ENCODE measurements at regions not wholly inside any gene's neighbourhood (a gene's known extent, or its start where the extent isn't known, plus 50 kb on each side); places are given as distances from the start of the nearest gene placed in this dataset.

- no peak overlapping the region for H3K4me3 Mint-ChIP-seq
- no peaks in the 10 kb centered on the region for H3K9me3 Mint-ChIP-seq (ENCODE audit: low read depth)
- no peaks in the 10 kb centered on the region for H3K4me1 Mint-ChIP-seq (ENCODE audit: low read depth)
- no peaks in the 10 kb centered on the region for H3K36me3 Mint-ChIP-seq
- no peak overlapping the region for H3K27ac Mint-ChIP-seq
- no peaks in the 10 kb centered on the region for H3K27me3 Mint-ChIP-seq
These were observed 94.3 kb downstream of the CEBPB start for GRCh38 chr20:50284811-50285375.

GRCh38 chr20:50285376-50286173 lies 94.9 kb downstream of the CEBPB start:
- H3K27ac Mint-ChIP-seq = no peak overlapping the region

GRCh38 chr20:50286174-50286511 lies 95.5 kb downstream of the CEBPB start:
- Mint-ChIP-seq H3K9me3 (ENCODE audit: low read depth) (no peaks in the 10 kb centered on the region), H3K27me3 (no peaks in the 10 kb centered on the region), H3K4me1 (ENCODE audit: low read depth) (no peaks in the 10 kb centered on the region), H3K36me3 (no peaks in the 10 kb centered on the region), H3K27ac (no peak overlapping the region), H3K4me3 (no peak overlapping the region)

More at GRCh38 chr20:50285376-50286173, 94.9 kb downstream of the CEBPB start:
- Mint-ChIP-seq H3K4me3 (no peak overlapping the region), H3K27me3 (no peaks in the 10 kb centered on the region), H3K4me1 (ENCODE audit: low read depth) (no peaks in the 10 kb centered on the region), H3K9me3 (ENCODE audit: low read depth) (no peaks in the 10 kb centered on the region), H3K36me3 (no peaks in the 10 kb centered on the region)

- Mint-ChIP-seq H3K27me3 (no peaks in the 10 kb centered on the region), H3K36me3 (no peaks in the 10 kb centered on the region), H3K4me1 (ENCODE audit: low read depth) (no peaks in the 10 kb centered on the region), H3K27ac (no peak overlapping the region), H3K4me3 (no peak overlapping the region), H3K9me3 (ENCODE audit: low read depth) (no peaks in the 10 kb centered on the region)
These were observed 96.0 kb downstream of the CEBPB start for GRCh38 chr20:50286609-50287008.

GRCh38 chr20:50287512-50287911 lies 96.9 kb downstream of the CEBPB start:
- H3K4me1 Mint-ChIP-seq (ENCODE audit: low read depth) = no peaks in the 10 kb centered on the region
- no peaks in the 10 kb centered on the region for H3K27me3 Mint-ChIP-seq
- H3K27ac Mint-ChIP-seq = no peak overlapping the region
- H3K36me3 Mint-ChIP-seq = no peaks in the 10 kb centered on the region
- H3K9me3 Mint-ChIP-seq (ENCODE audit: low read depth) = no peaks in the 10 kb centered on the region
- H3K4me3 Mint-ChIP-seq = no peak overlapping the region

- Mint-ChIP-seq H3K4me1 (ENCODE audit: low read depth) (no peaks in the 10 kb centered on the region), H3K36me3 (no peaks in the 10 kb centered on the region), H3K4me3 (no peak overlapping the region), H3K9me3 (ENCODE audit: low read depth) (no peaks in the 10 kb centered on the region), H3K27ac (no peak overlapping the region), H3K27me3 (no peaks in the 10 kb centered on the region)
These were observed 97.5 kb downstream of the CEBPB start for GRCh38 chr20:50288128-50288623.

- no peak overlapping the region for H3K4me3 Mint-ChIP-seq
- H3K4me1 Mint-ChIP-seq (ENCODE audit: low read depth) = no peaks in the 10 kb centered on the region
These were observed 99.0 kb downstream of the CEBPB start for GRCh38 chr20:50289581-50289980.

GRCh38 chr20:50290112-50290511 lies 99.5 kb downstream of the CEBPB start:
- Mint-ChIP-seq H3K4me1 (ENCODE audit: low read depth) (no peaks in the 10 kb centered on the region), H3K36me3 (no peaks in the 10 kb centered on the region), H3K27ac (no peak overlapping the region), H3K27me3 (no peaks in the 10 kb centered on the region), H3K4me3 (no peak overlapping the region), H3K9me3 (ENCODE audit: low read depth) (no peaks in the 10 kb centered on the region)

More at GRCh38 chr20:50289581-50289980, 99.0 kb downstream of the CEBPB start:
- no peaks in the 10 kb centered on the region for H3K36me3 Mint-ChIP-seq
- H3K9me3 Mint-ChIP-seq (ENCODE audit: low read depth) = no peaks in the 10 kb centered on the region
- no peak overlapping the region for H3K27ac Mint-ChIP-seq
- no peaks in the 10 kb centered on the region for H3K27me3 Mint-ChIP-seq

- Mint-ChIP-seq H3K36me3 (no peaks in the 10 kb centered on the region), H3K9me3 (ENCODE audit: low read depth) (no peaks in the 10 kb centered on the region), H3K27me3 (no peaks in the 10 kb centered on the region), H3K4me3 (no peak overlapping the region), H3K27ac (no peak overlapping the region), H3K4me1 (ENCODE audit: low read depth) (no peaks in the 10 kb centered on the region)
These were observed 100.2 kb downstream of the CEBPB start for GRCh38 chr20:50290808-50291207.

- H3K4me1 Mint-ChIP-seq (ENCODE audit: low read depth) = no peaks in the 10 kb centered on the region
- H3K27me3 Mint-ChIP-seq = no peaks in the 10 kb centered on the region
- H3K27ac Mint-ChIP-seq = no peak overlapping the region
- H3K9me3 Mint-ChIP-seq (ENCODE audit: low read depth) = no peaks in the 10 kb centered on the region
- no peaks in the 10 kb centered on the region for H3K36me3 Mint-ChIP-seq
- no peak overlapping the region for H3K4me3 Mint-ChIP-seq
These were observed 100.8 kb downstream of the CEBPB start for GRCh38 chr20:50291254-50292078.

- H3K9me3 Mint-ChIP-seq (ENCODE audit: low read depth) = no peaks in the 10 kb centered on the region
- H3K36me3 Mint-ChIP-seq = no peaks in the 10 kb centered on the region
- no peak overlapping the region for H3K27ac Mint-ChIP-seq
- H3K4me1 Mint-ChIP-seq (ENCODE audit: low read depth) = peaks cover 2% of the 10 kb centered on the region
- H3K4me3 Mint-ChIP-seq = no peak overlapping the region
- no peaks in the 10 kb centered on the region for H3K27me3 Mint-ChIP-seq
These were observed 101.5 kb downstream of the CEBPB start for GRCh38 chr20:50292079-50292590.

GRCh38 chr20:50292591-50293283 lies 102.1 kb downstream of the CEBPB start:
- Mint-ChIP-seq H3K36me3 (no peaks in the 10 kb centered on the region), H3K4me3 (no peak overlapping the region), H3K27me3 (no peaks in the 10 kb centered on the region), H3K27ac (no peak overlapping the region), H3K9me3 (ENCODE audit: low read depth) (no peaks in the 10 kb centered on the region), H3K4me1 (ENCODE audit: low read depth) (peaks cover 7% of the 10 kb centered on the region)

- H3K4me1 Mint-ChIP-seq (ENCODE audit: low read depth) = peaks cover 10% of the 10 kb centered on the region
- no peaks in the 10 kb centered on the region for H3K9me3 Mint-ChIP-seq (ENCODE audit: low read depth)
- no peaks in the 10 kb centered on the region for H3K27me3 Mint-ChIP-seq
- no peak overlapping the region for H3K27ac Mint-ChIP-seq
- no peak overlapping the region for H3K4me3 Mint-ChIP-seq
- H3K36me3 Mint-ChIP-seq = no peaks in the 10 kb centered on the region
These were observed 102.9 kb downstream of the CEBPB start for GRCh38 chr20:50293284-50294139.

Data from activated naive CD8-positive, alpha-beta T cell (primary cell).